ENCODE measurements at regions not wholly inside any gene's neighbourhood (a gene's known extent, or its start where the extent isn't known, plus 50 kb on each side); places are given as distances from the start of the nearest gene placed in this dataset.

GRCh38 chr12:115570069-115570777, 707.3 kb downstream of the MED13L start:
- no peak for DNase-seq

GRCh38 chr12:115569345-115570068, 708.0 kb downstream of the MED13L start:
- DNase-seq: no peak

- DNase-seq: no peak
Observed at GRCh38 chr12:115558281-115558680, 719.2 kb downstream of the MED13L start.

GRCh38 chr12:115553622-115554021, 723.9 kb downstream of the MED13L start:
- DNase-seq: no peak

GRCh38 chr12:115543269-115543668, 734.2 kb downstream of the MED13L start:
- no peak for DNase-seq

- no peak for DNase-seq
Observed at GRCh38 chr12:115542656-115543055, 734.8 kb downstream of the MED13L start.

- no peak for DNase-seq
Observed at GRCh38 chr12:115541891-115542421, 735.5 kb downstream of the MED13L start.

GRCh38 chr12:115528466-115528865, 749.0 kb downstream of the MED13L start:
- DNase-seq: no peak

- DNase-seq: no peak
Observed at GRCh38 chr12:115521771-115522409, 755.6 kb downstream of the MED13L start.

GRCh38 chr12:115519887-115520286, 757.6 kb downstream of the MED13L start:
- DNase-seq: no peak

GRCh38 chr12:115519359-115519758, 758.1 kb downstream of the MED13L start:
- DNase-seq: no peak

- DNase-seq: no peak
Observed at GRCh38 chr12:115517913-115518312, 759.6 kb downstream of the MED13L start.

- no peak for DNase-seq
Observed at GRCh38 chr12:115511986-115512711, 765.3 kb downstream of the MED13L start.

GRCh38 chr12:115511305-115511704, 766.2 kb downstream of the MED13L start:
- no peak for DNase-seq

- DNase-seq: no peak
Observed at GRCh38 chr12:115508990-115509389, 768.5 kb downstream of the MED13L start.

GRCh38 chr12:115507951-115508722, 769.4 kb downstream of the MED13L start:
- no peak for DNase-seq

- DNase-seq: no peak
Observed at GRCh38 chr12:115507560-115507889, 770.0 kb downstream of the MED13L start.

- DNase-seq: no peak
Observed at GRCh38 chr12:115506822-115507559, 770.5 kb downstream of the MED13L start.

- no peak for DNase-seq
Observed at GRCh38 chr12:115504306-115505290, 772.9 kb downstream of the MED13L start.

GRCh38 chr12:115500872-115501271, 776.6 kb downstream of the MED13L start:
- DNase-seq: no peak
